Nephron progenitor cell (in vitro differentiated cells): ENCODE measurements at regions not wholly inside any gene's neighbourhood (a gene's known extent, or its start where the extent isn't known, plus 50 kb on each side); places are given as distances from the start of the nearest gene placed in this dataset.
"Not testable (repeated sequence)": the region's sequence is repeated elsewhere in the genome, so short reads cannot be mapped to it uniquely, and the experiment has no call there.

Source experiments
- DNase-seq: peaks from one replicate; pipeline ENCODE4 v3.0.0; 2021
- H3K27ac Mint-ChIP-seq: 2 replicates; pipeline ENCODE4 v1.8.0; 2021; ENCODE audit warnings: mild to moderate bottlenecking, moderate library complexity, mixed read lengths
- H3K27me3 Mint-ChIP-seq: 2 replicates; pipeline ENCODE4 v1.8.0; 2021; ENCODE audit warnings: mild to moderate bottlenecking, low read depth, mixed read lengths; ENCODE audit not compliant: poor library complexity
- H3K36me3 Mint-ChIP-seq: 2 replicates; pipeline ENCODE4 v1.8.0; 2021; ENCODE audit warnings: low read depth, mixed read lengths
- H3K4me1 Mint-ChIP-seq: 2 replicates; pipeline ENCODE4 v1.8.0; 2021; ENCODE audit warnings: mixed read lengths
- H3K4me3 Mint-ChIP-seq: 2 replicates; pipeline ENCODE4 v1.8.0; 2021; ENCODE audit warnings: mild to moderate bottlenecking, moderate library complexity, mixed read lengths
- H3K9me3 Mint-ChIP-seq: 2 replicates; pipeline ENCODE4 v1.8.0; 2021; ENCODE audit warnings: mild to moderate bottlenecking, moderate library complexity, mixed read lengths

DNA sequence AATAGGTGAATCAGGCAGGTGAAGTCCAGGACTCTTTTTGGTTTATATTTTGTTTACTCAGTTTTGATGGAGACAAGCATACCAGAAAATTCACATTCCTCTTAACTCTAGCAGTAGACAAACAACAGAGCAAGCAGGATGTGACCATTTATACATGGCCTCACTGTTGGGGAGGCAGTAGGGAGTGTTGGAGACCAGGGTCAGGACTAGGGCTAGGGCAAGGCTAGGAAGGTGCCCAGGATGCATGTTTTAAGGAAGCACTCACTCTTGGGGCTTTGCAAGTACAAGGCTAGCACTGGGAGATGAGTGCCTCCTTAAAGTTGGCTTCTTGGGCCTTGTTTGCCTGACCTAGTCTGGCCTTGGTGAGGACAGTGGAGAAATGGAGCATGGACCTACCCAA, 84.5 kb upstream of the PLGLB2 start:
- H3K36me3 Mint-ChIP-seq, result not testable (repeated sequence)

DNA sequence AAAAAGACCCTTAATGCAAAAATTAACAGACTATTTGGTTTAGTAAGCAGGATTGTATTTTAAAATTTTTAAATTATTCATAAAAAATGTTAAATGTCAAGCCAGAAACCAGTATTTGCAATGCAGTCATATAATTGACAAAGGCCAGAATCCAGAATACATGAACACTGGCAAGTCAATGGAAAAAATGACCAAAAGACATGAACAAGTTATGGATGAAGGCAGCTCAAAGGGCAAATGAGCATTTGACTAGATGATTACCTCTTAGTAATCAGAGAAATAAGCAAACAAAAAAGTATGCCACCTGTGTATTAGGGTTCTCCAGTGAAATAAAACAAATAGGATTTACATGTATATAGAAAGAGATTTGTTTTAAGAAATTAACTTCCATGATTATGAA, 80.9 kb upstream of the PLGLB2 start:
- not testable (repeated sequence) for H3K9me3 Mint-ChIP-seq, H3K36me3 Mint-ChIP-seq, H3K4me3 Mint-ChIP-seq, H3K27ac Mint-ChIP-seq, H3K27me3 Mint-ChIP-seq, H3K4me1 Mint-ChIP-seq, DNase-seq

More for the DNA sequence above, 84.5 kb upstream of the PLGLB2 start:
- not testable (repeated sequence) for H3K9me3 Mint-ChIP-seq, H3K4me1 Mint-ChIP-seq, H3K27ac Mint-ChIP-seq, DNase-seq, H3K27me3 Mint-ChIP-seq, H3K4me3 Mint-ChIP-seq

DNA sequence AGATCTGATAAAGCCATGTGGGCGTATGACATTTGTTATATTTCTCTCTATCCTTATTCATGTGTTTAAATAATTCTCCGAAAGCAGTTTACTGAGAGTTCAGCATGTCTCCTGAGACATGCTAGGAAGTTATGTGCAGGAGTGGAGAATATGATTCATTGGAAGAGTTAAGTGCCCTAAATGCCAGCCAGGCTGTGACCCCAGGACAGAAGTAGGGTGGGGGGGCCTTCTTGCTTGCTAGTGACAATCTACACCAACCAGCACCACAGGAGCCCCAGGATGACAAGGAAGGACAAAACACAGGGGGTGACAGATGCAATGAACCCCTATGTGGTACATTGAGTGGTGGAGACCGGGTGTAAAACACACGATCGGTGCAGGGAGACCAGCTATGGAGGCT, 79.5 kb upstream of the PLGLB2 start:
- H3K27me3 Mint-ChIP-seq, H3K9me3 Mint-ChIP-seq, H3K4me1 Mint-ChIP-seq, DNase-seq, H3K27ac Mint-ChIP-seq, H3K4me3 Mint-ChIP-seq, H3K36me3 Mint-ChIP-seq: not testable (repeated sequence)

DNA sequence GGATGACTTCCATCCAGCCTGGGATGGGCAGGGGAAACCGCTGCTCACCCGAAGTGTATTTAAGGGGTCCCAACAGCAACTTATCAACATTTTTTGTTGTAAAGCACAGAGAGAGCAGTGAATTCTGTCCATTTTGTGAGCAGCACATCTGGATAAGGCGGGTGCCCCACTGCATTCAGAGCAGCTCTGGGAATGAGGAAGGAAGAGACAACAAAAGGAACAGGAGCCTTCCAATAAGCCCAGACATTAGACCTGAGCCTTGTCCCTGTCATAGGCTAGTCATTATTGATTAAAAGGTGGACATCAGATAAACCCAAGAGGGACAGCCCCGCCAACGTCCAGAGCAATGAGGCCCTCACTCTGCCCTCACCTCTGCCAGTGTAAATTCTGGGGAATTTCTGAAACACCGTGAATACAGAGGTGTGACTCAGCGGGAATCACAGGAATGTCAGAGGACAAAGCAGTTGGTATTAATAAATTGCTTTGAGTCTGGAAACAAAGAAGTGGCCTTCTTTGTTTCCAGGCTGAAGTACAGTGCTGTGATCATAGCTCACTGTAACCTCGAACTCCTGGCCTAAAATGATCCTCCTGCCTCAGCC, 78.2 kb upstream of the PLGLB2 start:
- DNase-seq, result not testable (repeated sequence)

DNA sequence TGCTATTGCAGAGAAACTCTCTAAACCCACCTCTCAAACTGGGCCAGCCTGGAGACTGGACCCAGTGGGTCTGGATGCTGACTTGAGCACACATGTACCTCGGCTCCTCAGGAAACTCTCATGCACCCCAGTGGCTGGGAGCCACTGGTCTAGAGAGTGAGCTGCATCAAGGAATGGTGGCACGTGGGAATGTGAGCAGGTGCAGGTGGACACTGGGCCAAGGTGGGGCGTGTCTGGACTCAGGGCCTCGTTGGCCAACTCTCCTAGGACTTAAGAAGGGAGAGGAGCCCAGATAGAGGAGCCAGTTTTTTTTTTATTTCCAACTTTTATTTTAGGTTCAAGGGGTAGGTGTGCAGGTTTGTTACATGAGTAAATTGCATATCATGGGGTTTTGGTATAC, 75.5 kb upstream of the PLGLB2 start:
- H3K27ac Mint-ChIP-seq, DNase-seq, H3K27me3 Mint-ChIP-seq, H3K36me3 Mint-ChIP-seq, H3K9me3 Mint-ChIP-seq, H3K4me3 Mint-ChIP-seq, H3K4me1 Mint-ChIP-seq: not testable (repeated sequence)

More for the DNA sequence above, 78.2 kb upstream of the PLGLB2 start:
- not testable (repeated sequence) for H3K27ac Mint-ChIP-seq, H3K4me3 Mint-ChIP-seq, H3K4me1 Mint-ChIP-seq, H3K27me3 Mint-ChIP-seq, H3K36me3 Mint-ChIP-seq, H3K9me3 Mint-ChIP-seq

DNA sequence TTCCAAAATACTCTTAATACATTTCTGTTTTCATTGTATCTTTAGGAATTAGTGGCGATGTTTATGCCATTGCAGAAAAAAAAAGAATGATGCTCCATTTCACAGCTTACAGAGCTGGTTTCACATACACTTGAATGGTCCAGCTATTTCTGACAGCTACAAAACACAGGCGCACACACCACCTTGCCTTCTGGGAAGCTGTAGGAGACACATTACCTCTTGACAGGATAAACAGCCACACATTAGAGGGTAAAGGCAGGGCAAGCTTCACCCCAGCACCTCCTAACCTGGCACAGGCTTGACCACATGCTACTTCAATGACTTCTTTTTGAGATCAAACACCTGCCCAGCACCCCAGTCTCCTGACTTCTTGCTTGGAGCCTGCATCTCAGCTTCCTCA, 73.2 kb upstream of the PLGLB2 start:
- not testable (repeated sequence) for H3K4me1 Mint-ChIP-seq, H3K27me3 Mint-ChIP-seq, H3K9me3 Mint-ChIP-seq, H3K36me3 Mint-ChIP-seq, H3K27ac Mint-ChIP-seq, DNase-seq, H3K4me3 Mint-ChIP-seq

DNA sequence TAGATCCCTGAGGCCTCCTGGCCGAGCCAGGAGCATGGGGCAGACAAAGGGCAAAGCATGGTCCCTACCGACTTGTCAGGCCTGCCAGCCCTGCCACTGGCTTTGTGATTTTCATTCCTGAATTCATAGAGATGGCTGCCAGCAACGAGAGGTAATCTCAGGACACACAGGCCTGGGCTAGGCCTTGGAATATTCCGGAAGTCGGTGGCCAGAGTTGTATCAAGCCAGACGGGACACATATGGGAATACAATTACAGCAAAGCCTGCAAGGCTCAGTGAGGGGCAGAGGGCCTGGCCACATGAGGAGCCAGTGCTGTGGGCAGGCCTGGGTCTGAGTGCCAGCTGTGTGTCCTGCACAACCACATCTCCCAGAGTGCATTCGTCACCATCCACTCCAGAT, 72.4 kb upstream of the PLGLB2 start:
- not testable (repeated sequence) for H3K9me3 Mint-ChIP-seq, H3K4me1 Mint-ChIP-seq, H3K27ac Mint-ChIP-seq, H3K27me3 Mint-ChIP-seq, H3K36me3 Mint-ChIP-seq, H3K4me3 Mint-ChIP-seq, DNase-seq

DNA sequence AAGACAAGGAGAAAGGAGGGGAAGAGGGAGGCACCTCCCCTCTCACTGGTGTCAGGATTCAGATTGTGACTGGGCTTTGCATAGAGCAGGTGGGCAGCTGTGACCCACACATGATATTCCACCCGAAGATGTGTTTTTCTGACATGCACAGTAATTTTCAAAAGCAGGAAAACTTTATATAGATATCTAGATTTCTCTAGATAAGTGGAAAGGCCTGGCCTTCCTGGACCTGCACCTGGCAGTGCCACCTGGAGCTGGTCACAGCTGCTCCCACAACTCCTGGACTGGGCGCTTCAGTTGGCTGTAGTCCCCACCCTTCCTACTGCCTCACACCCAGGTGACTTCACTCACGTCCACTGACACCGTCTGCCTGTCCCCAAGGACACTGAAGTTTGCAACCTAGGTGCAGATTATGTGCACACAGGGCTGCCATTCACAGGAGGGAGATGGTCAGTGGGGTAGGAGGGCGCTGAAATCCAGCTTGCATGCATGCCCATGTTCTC, 70.4 kb upstream of the PLGLB2 start:
- H3K27ac Mint-ChIP-seq, H3K4me1 Mint-ChIP-seq, H3K27me3 Mint-ChIP-seq, H3K9me3 Mint-ChIP-seq, H3K4me3 Mint-ChIP-seq, H3K36me3 Mint-ChIP-seq, DNase-seq: not testable (repeated sequence)

DNA sequence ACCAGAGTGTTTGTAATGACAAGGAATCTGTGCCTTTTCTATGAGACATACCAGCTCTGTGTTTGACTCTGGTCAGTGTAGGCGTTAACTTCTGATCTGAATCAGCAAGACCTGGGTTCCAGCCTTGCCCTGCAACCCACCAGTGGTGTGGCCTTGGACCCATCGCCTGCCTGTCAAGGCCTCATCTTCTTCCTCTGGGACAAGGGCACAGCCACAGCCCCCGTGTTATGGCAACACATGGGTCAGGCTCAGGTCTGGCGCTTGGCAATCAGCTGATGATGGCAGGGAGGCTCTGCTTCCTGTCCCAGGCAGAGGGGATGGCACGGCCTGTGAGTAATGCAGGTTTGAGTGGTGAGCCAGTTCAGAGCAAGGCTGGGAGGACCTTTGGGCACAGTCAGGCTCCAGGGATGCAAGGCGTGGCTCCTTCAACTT, 69.1 kb upstream of the PLGLB2 start:
- not testable (repeated sequence) for H3K27me3 Mint-ChIP-seq, DNase-seq, H3K4me3 Mint-ChIP-seq, H3K27ac Mint-ChIP-seq, H3K4me1 Mint-ChIP-seq, H3K9me3 Mint-ChIP-seq, H3K36me3 Mint-ChIP-seq

DNA sequence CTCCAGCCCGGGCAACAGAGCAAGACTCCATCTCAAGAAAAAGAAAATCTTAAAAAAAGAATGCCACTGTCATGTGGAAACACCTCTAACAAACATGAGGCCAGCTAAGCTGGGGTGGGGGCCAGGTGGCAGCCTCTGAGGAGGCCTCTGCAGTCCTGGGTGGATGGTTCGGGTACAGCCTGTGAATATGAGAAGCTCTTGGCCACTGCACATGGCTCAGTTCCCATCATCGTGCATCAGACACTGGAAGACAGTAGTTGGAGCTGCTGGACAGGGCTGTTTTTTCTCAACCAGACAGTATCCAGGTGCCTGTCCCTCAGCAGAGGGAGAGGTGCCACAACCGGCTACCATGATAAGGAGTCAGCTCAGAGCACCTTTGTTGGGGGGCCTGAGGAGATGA, 67.9 kb upstream of the PLGLB2 start:
- not testable (repeated sequence) for H3K27ac Mint-ChIP-seq, H3K9me3 Mint-ChIP-seq, H3K27me3 Mint-ChIP-seq, H3K4me3 Mint-ChIP-seq, H3K36me3 Mint-ChIP-seq, DNase-seq, H3K4me1 Mint-ChIP-seq

DNA sequence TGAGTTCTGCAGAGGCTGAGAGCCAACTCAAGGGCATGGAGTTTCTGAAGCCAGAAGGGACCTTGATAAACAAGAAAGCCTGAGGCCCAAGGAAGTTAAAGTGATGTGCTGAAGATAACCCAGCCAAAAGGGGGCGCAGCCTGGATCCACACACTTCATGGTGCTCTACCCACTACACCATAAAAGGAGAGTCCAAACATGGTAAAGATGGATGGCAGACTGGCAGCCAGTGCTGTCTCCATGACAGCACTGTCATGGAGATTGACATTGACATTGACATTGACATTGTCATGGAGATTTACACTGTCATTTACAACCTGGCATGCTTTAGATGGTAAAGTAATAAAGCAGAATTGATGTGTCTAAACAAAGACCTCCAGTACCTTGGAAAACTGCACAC, 67.2 kb upstream of the PLGLB2 start:
- not testable (repeated sequence) for H3K36me3 Mint-ChIP-seq, H3K9me3 Mint-ChIP-seq, H3K27ac Mint-ChIP-seq, H3K27me3 Mint-ChIP-seq, DNase-seq, H3K4me1 Mint-ChIP-seq, H3K4me3 Mint-ChIP-seq

DNA sequence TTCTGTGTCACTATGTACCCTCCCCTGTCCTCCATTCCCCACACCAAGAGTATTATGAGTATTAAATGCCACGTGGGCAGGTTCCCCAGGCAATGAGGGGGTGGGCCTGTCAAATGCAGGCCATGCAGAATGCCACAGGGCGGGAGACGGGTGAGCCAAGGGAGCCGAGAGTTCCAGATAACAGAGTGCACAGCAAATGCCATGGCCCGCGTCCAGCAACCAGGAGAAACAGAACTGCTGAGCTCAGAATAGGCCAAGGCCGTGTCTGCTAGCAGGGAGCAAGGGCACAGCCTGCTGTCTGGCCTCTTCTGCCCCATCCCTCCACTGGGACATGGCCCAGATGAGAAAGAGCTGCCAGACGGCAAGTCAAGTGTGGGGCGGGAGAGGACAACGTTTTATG, 64.4 kb upstream of the PLGLB2 start:
- H3K4me1 Mint-ChIP-seq, result peaks cover 16% of the 10 kb centered on the region
- not testable (repeated sequence) for H3K36me3 Mint-ChIP-seq, H3K4me3 Mint-ChIP-seq, DNase-seq, H3K9me3 Mint-ChIP-seq, H3K27ac Mint-ChIP-seq, H3K27me3 Mint-ChIP-seq

DNA sequence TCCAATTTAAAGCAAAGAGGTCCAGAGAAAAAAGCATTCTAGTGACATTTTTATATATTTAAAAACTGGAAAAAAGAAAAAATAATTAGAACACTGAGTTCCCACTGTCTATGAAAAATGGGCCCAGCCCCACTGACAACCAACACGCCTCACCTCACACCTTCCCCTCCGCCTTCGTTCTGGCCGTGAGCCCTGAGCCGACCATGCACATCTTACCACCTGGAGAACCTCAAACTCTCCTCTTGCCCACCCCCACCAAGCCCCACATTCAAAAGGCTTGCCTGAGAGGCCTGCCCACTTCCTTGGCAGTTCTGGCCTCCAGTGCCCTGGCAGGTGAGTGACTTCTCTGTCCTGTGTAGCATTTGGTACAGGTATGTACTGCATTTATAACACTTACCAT, 63.9 kb upstream of the PLGLB2 start:
- H3K4me1 Mint-ChIP-seq, result peaks cover 16% of the 10 kb centered on the region
- H3K27me3 Mint-ChIP-seq, DNase-seq, H3K36me3 Mint-ChIP-seq, H3K4me3 Mint-ChIP-seq, H3K9me3 Mint-ChIP-seq, H3K27ac Mint-ChIP-seq: not testable (repeated sequence)

DNA sequence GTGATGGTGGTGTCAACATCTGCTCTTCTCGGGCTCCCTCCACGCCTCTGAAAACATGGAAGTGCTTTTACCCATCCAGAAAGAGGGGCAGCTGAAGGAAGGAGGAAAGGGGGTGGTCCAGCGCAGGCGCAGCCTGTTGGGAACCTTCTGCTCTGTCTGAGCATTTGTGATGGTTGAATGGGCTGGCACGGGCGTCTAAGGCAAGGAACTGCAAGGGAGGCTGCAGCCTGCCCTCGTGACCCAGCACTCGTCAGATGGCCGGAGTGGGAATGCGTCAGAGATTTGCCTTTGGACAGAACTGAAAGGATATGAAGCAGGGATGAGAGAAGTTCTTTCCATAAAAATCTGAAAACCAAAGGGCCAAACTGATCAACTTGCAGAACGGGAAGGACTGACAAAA, 62.3 kb upstream of the PLGLB2 start:
- not testable (repeated sequence) for DNase-seq, H3K27me3 Mint-ChIP-seq, H3K27ac Mint-ChIP-seq, H3K36me3 Mint-ChIP-seq, H3K4me3 Mint-ChIP-seq, H3K9me3 Mint-ChIP-seq
- H3K4me1 Mint-ChIP-seq, result peaks cover 16% of the 10 kb centered on the region

DNA sequence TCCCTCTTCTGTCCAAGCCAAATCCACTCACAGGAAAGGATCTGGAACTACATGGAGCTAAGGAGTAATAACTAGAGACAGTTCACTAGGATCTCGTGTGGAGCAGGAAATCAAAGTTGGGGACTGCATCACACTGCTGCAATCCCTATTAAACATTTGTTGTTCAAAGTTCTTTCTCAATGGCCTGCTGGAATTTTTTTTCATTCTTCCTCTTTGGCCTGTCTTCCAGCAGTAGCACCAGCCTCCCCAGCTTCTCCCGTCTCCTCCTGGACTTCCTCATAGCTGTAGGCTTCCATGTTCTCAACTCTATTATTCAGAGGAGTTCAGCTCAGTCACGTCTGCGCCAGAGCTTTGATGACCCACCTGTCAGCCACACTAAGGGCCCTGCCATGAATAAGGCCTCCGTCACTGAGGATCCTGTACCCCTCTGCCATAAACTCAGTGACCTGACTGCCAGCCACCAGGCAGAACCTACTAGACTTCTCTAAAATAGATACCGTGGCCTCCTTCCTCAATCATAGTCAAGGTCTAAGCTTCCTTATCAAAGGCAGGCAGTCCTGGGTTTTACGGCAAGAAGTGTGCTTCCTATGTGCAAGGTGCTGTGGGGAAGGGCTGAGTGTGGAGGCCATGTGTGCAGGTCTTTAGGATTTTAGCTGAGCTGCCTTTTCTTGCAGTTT, 60.9 kb upstream of the PLGLB2 start:
- not testable (repeated sequence) for H3K27me3 Mint-ChIP-seq, DNase-seq

More for the DNA sequence above, 60.9 kb upstream of the PLGLB2 start:
- not testable (repeated sequence) for H3K27ac Mint-ChIP-seq, H3K36me3 Mint-ChIP-seq, H3K4me3 Mint-ChIP-seq, H3K9me3 Mint-ChIP-seq
- peaks cover 16% of the 10 kb centered on the region for H3K4me1 Mint-ChIP-seq
